Smooth muscle cell (in vitro differentiated cells): ENCODE measurements at regions not wholly inside any gene's neighbourhood (a gene's known extent, or its start where the extent isn't known, plus 50 kb on each side); places are given as distances from the start of the nearest gene placed in this dataset.

Experiments
- DNase-seq: peaks from one replicate; lab custom pipeline; 2025; ENCODE audit not compliant: unreplicated experiment; lab: John Stamatoyannopoulos, UW
- H2AFZ ChIP-seq: fragments of 200-600 bp; sonication (generic); 2 replicates; pipeline ENCODE4 v1.6.0; 2016; ENCODE audit warnings: antibody characterized with exemption, low read depth, mild to moderate bottlenecking
- H3F3A ChIP-seq: fragments of 200-600 bp; sonication (generic); 2 replicates; pipeline ENCODE4 v1.6.0; 2017; ENCODE audit warnings: antibody characterized with exemption, low read depth
- H3K27ac ChIP-seq: fragments of 200-600 bp; sonication (generic); 2 replicates; pipeline ENCODE4 v1.5.1; 2016; ENCODE audit warnings: low read depth, mild to moderate bottlenecking
- H3K27me3 ChIP-seq: fragments of 200-600 bp; sonication (generic); 2 replicates; pipeline ENCODE4 v1.6.1; 2016; ENCODE audit warnings: low read depth, mild to moderate bottlenecking
- H3K36me3 ChIP-seq: fragments of 200-600 bp; sonication (generic); 2 replicates; pipeline ENCODE4 v1.5.1; 2016; ENCODE audit warnings: low read depth
- H3K4me1 ChIP-seq: fragments of 200-600 bp; sonication (generic); 2 replicates; pipeline ENCODE4 v1.5.1; 2016; ENCODE audit warnings: low read depth
- H3K4me2 ChIP-seq: fragments of 200-600 bp; sonication (generic); 2 replicates; pipeline ENCODE4 v1.6.0; 2016; ENCODE audit warnings: mild to moderate bottlenecking
- H3K4me3 ChIP-seq: fragments of 200-600 bp; sonication (generic); 2 replicates; pipeline ENCODE4 v1.5.1; 2016; ENCODE audit warnings: mild to moderate bottlenecking
- H3K79me2 ChIP-seq: fragments of 200-600 bp; sonication (generic); 2 replicates; pipeline ENCODE4 v1.6.0; 2016; ENCODE audit warnings: low read depth, mild to moderate bottlenecking
- H3K9ac ChIP-seq: fragments of 200-600 bp; sonication (generic); 2 replicates; pipeline ENCODE4 v1.6.0; 2016; ENCODE audit warnings: low read depth
- H3K9me3 ChIP-seq: fragments of 200-600 bp; sonication (generic); replicated peaks from 2 replicates; pipeline ENCODE4 v1.5.1; 2016; ENCODE audit warnings: low read depth
- H4K20me1 ChIP-seq: fragments of 200-600 bp; sonication (generic); 2 replicates; pipeline ENCODE4 v1.6.0; 2016; ENCODE audit warnings: low read depth
- WGBS: methylation state at CpG from one replicate; pipeline ENCODE4 v1.1.7; 2016; ENCODE audit warnings: low lambda C conversion rate; 5-methylcytosine and 5-hydroxymethylcytosine counted together
- TF ChIP-seq, protein P1 (sequence below): fragments of 200-600 bp; sonication (generic); IDR thresholded peaks from 2 replicates; pipeline ENCODE4 v1.5.1; 2017; ENCODE audit warnings: borderline replicate concordance, mild to moderate bottlenecking, antibody characterized with exemption; ENCODE audit not compliant: insufficient read depth, poor library complexity, severe bottlenecking

GRCh38 chr17:74152591-74153455 is 50.7 kb upstream of the RPL38 start:
- Histone ChIP-seq H3K27me3 (no peaks in the 10 kb centered on the region), H3K4me1 (no peaks in the 10 kb centered on the region), H2AFZ (no peak overlapping the region), H4K20me1 (no peaks in the 10 kb centered on the region), H3K9me3 (no peaks in the 10 kb centered on the region), H3K79me2 (no peaks in the 10 kb centered on the region), H3F3A (no peaks in the 10 kb centered on the region), H3K4me2 (no peak overlapping the region), H3K9ac (no peak overlapping the region), H3K4me3 (no peak overlapping the region), H3K36me3 (no peaks in the 10 kb centered on the region), H3K27ac (no peak overlapping the region)
- TF ChIP-seq, protein P1, sequence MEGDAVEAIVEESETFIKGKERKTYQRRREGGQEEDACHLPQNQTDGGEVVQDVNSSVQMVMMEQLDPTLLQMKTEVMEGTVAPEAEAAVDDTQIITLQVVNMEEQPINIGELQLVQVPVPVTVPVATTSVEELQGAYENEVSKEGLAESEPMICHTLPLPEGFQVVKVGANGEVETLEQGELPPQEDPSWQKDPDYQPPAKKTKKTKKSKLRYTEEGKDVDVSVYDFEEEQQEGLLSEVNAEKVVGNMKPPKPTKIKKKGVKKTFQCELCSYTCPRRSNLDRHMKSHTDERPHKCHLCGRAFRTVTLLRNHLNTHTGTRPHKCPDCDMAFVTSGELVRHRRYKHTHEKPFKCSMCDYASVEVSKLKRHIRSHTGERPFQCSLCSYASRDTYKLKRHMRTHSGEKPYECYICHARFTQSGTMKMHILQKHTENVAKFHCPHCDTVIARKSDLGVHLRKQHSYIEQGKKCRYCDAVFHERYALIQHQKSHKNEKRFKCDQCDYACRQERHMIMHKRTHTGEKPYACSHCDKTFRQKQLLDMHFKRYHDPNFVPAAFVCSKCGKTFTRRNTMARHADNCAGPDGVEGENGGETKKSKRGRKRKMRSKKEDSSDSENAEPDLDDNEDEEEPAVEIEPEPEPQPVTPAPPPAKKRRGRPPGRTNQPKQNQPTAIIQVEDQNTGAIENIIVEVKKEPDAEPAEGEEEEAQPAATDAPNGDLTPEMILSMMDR = no peak
- no peak for DNase-seq
- 57% methylated on average over 12 of the region's 12 CpGs for WGBS

DNA sequence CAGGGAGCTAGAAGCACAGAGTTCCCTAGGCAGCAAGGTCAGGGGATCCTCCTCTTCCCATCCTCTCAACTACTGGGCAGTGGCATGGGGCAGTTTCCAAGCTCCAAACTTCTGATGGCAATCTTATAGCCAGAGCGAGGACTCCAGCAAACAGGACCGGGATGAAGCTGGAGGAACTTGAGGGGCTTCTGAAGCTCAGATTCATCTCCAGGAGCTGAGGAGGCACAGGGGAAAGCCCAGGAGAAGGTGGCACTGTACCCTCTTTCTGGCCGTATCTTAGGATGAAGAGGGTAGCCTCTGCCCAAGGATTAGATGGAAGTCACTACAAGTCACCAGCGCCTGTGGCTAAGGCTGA is 50.0 kb upstream of the RPL38 start:
- TF ChIP-seq, protein P1 = no peak
- H3K9me3 ChIP-seq = no peaks in the 10 kb centered on the region
- WGBS = 86% methylated on average over 4 of the region's 4 CpGs

More for the DNA sequence above, 50.0 kb upstream of the RPL38 start:
- Histone ChIP-seq H3K4me2 (no peak overlapping the region), H3K4me1 (no peaks in the 10 kb centered on the region), H3K79me2 (no peaks in the 10 kb centered on the region), H3K27me3 (no peaks in the 10 kb centered on the region), H3K4me3 (no peak overlapping the region), H3F3A (no peaks in the 10 kb centered on the region), H3K9ac (no peak overlapping the region), H3K27ac (no peak overlapping the region), H3K36me3 (no peaks in the 10 kb centered on the region), H4K20me1 (no peaks in the 10 kb centered on the region), H2AFZ (no peak overlapping the region)
- DNase-seq = no peak
